HG03571 (cell line): ENCODE measurements at regions not wholly inside any gene's neighbourhood (a gene's known extent, or its start where the extent isn't known, plus 50 kb on each side); places are given as distances from the start of the nearest gene placed in this dataset.

Source experiments
- ATAC-seq: cut with Tn5 transposase; IDR thresholded peaks from one replicate; pipeline ENCODE4 v1.9.1; 2021; ENCODE audit not compliant: unreplicated experiment

- ATAC-seq, result no peak
Observed at GRCh38 chr1:80509965-80510522, 1290.7 kb upstream of the ADGRL2 start.

DNA sequence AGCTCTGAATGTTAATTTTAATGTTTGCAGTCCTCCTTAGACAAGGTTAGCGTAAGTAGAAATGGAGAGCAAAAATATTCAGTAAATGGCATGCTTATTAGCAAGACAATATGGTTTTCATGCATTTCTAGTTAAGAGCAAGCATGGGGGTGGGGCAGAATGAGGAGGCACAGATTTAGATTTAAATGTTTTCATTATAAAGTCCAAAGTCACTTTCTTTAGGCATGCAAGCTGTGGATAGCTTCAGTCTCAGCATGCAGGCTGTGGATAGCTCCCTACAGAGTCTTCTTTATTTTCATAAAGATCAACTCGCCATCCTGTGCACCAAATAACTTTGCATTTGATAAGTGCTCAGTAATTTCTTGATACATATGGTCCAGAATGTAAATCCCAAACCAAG, 1294.5 kb upstream of the ADGRL2 start:
- no peak for ATAC-seq

- ATAC-seq, result no peak
Observed at GRCh38 chr1:80498673-80499072, 1302.1 kb upstream of the ADGRL2 start.

DNA sequence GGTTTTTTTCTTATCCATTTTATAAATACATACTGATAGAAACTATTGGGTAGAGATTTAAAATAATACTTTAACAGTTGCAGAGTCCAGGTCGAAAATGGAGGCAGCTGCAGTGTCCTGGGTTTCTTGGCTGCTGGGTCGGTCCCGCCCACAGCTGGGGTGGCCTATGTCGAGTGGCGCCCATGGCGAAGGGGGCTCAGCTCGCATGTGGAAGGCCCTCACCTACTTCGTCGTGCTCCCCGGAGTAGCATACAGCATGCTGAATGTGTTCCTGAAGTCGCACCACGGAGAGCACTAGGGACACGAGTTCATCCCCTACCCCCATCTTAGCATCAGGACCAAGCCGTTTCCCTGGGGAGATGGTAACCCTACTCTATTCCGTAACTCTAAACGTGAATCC, 1304.9 kb upstream of the ADGRL2 start:
- ATAC-seq, result no peak

DNA sequence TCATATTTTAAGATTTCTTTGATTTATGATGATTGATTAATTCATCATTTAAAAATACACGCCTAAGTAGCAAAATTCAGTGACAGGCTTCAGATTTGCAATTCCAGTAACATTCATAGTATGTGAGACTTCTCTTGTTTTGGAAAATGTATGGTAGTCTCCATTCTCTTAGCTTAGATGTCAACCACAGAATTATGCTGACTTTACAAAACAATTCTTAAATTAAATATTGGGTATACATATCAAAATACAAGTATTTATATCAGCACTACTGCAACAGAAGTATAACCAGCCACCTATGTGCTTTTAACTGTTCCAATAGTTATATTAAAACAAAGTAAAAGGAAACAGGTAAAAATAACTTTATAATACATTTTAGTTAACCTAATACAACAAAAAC, 1328.6 kb upstream of the ADGRL2 start:
- ATAC-seq, result no peak

DNA sequence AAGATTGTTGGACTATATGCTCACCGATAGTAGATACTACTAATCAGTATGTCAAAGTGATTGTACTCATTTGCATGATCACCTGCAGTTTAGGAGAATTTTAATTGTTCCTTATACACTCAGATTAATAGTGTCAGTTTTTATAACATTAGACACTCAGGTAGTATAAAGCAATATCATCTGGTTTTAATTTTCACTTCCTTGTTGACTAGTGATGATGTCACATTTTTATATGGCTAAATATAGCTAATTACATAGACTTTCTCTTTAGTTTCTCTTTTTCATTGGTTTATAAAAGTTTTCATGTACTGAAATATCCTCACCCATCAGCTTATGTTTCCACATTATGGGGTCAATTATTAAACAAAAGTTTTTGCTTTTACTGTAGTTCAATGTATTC, 1332.4 kb upstream of the ADGRL2 start:
- ATAC-seq, result no peak

GRCh38 chr1:80462006-80462405, 1338.7 kb upstream of the ADGRL2 start:
- ATAC-seq, result no peak

DNA sequence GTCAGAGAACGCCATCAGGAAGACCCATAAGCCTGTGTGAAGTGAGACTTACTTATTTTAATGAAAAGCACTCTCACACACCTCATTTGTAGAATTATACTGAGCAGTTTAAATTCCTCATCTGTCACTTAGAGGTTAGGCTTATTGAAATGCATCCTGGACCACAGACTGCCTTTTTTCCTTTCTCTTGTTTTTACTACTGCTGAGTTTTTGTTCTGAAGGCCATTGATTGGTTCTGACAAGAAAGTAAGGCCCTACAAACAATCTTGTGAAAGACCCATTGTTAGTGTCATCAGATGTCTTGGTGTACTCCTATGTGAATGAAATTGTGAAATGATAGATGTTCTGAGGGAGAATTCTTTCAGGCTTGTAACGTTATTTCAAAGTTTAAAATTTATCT, 1343.3 kb upstream of the ADGRL2 start:
- no peak for ATAC-seq

GRCh38 chr1:80453775-80454174, 1347.0 kb upstream of the ADGRL2 start:
- no peak for ATAC-seq

DNA sequence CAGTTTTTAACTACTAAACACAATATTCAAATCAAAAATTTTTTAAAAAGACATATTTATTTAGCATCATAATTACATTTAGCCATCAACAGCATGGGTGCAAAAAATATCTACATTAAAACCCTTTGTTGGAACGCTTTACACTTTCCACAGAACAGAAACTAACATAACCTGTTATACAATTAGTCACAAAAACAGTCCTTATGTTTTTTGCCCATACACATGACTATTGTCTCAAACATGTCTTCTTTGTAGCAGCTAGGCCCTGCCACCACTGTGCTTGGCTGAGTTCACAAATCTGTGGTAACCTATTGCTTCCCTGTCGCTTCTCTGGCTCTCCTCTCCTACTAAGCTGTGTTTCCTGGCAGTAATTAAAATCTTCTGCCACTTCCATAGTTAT, 1350.0 kb upstream of the ADGRL2 start:
- no peak for ATAC-seq

- no peak for ATAC-seq
Observed at GRCh38 chr1:80448081-80448480, 1352.7 kb upstream of the ADGRL2 start.

GRCh38 chr1:80447526-80447925, 1353.2 kb upstream of the ADGRL2 start:
- ATAC-seq, result no peak

- no peak for ATAC-seq
Observed at GRCh38 chr1:80445033-80445432, 1355.7 kb upstream of the ADGRL2 start.

DNA sequence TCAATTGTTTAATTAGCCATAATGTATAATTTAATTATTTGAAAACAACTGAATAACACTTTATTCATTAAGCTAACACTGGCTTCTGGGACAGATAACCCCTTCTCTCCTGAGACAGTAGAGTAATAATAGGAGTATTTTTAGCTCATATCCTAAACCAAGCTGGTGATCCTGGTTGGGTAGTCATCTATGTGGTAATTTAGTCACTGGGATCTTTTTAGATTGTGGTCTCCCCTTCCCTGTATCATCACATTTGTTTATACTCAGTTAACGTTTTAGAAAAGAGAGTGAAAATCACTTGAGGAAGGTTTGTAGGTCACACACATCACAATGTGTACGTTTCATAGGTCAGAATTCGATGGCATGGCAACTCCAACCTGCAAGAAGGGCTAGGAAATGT, 1356.6 kb upstream of the ADGRL2 start:
- no peak for ATAC-seq

GRCh38 chr1:80441664-80442063, 1359.1 kb upstream of the ADGRL2 start:
- no peak for ATAC-seq

DNA sequence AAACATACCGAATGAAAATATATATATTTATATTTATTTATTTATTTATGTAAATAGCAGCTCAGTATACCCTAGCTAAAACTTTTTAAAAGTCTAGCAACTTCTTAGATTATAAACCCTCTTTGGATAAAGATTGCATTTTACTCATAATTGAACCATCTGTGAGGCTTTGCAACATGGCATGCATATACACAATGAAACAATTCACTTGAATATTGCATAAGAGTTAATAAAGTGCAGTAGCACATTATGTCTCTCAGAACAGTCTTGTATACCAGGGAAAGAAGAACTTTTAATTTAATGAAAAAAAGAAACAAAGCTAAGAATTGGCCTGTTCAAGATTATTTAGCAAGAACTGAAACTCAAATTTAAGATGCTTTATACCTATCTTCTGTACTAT, 1363.9 kb upstream of the ADGRL2 start:
- ATAC-seq, result no peak

GRCh38 chr1:80427881-80428280, 1372.9 kb upstream of the ADGRL2 start:
- ATAC-seq, result no peak

DNA sequence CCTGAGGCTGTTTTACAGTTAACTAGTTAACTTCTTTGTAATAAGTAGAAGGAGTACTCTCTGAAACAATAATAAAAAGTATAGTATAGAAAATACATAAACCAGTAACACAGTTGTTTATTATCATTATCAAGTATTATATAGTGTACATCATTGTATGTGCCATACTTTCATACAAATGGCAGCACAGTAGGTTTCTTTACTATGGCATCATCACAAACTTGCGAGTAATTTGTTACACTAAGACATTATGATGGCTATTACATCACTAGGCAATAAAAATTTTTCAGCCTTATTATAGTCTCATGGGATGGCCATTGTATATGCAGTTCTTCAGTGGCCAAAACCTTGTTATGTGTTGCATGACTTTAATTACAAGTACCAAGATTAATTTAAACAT, 1376.5 kb upstream of the ADGRL2 start:
- no peak for ATAC-seq

DNA sequence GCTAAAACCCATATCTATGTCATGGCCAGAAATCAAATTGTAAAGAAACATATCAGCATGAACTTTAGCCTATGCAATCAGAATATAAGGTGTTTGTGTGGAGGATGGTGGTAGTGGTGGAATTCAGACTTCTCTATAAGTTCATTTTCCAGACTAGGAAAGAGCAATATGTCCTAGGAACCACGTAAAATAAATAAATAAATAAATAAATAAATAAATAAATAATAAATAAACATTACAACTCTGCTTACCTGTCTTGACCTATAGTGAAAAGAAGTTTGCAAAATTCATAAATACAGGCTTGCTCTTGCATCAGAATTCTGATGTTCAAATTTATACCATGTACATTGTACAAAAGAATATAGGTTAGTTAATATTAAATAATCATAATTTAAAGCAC, 1382.6 kb upstream of the ADGRL2 start:
- no peak for ATAC-seq

- no peak for ATAC-seq
Observed at GRCh38 chr1:80417671-80418070, 1383.1 kb upstream of the ADGRL2 start.

GRCh38 chr1:80413969-80414368, 1386.8 kb upstream of the ADGRL2 start:
- ATAC-seq, result no peak

DNA sequence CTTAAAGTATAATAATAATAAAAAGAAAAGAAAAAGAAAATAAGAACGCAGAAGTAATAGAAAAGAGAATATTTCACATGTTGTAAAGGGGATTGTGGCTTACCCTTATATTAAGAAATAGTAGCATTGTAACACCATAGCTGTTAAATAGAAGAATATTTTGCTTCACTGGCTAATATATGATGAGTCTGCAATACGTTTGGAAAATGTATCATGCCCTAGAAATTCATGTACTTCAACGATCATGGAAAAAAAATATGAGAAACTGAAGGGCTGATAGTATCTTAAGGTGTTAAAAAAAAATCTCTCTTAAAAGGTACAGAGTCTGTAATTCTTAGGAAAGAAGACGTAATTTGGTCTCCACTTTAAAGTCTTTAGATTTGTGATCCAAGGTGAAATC, 1390.5 kb upstream of the ADGRL2 start:
- no peak for ATAC-seq

DNA sequence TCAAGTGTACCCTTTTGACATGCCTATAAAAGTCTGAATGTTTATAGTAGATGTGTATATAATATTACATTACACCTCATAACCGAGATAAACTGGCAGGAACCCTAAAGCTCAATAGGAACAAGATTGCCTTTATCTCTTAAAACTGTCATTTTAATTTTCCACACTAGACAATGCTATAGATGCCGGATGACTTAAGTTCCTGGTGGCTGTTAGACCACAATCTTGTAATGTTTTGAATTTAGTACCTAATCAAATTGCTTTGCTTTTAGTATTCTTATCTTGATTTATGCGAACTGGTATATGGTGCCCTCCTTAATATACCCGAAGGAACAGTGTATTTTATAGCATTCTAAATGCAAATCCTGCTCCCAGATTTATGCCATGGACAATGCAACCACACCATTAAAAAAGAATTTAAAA, 1397.0 kb upstream of the ADGRL4 start:
- ATAC-seq, result no peak

DNA sequence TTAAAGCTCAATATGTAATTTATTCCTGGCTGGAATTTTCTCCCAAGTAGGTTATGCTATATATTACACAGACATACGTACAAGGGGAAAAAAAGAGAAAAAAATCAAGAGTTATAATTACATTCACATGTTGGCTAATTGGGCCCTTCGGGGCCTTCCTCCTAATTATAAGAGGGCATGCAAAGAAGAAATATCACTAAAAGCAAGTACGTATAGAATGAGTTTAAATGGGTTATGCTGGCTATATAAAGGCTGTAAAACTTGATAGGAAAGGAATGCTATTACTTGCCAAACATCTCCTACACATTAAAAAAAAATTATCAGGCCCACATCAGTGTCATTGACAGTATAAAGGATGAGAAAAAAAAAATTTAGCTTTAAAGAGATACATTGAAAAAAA, 1396.1 kb upstream of the ADGRL4 start:
- no peak for ATAC-seq
